Natural killer cell (primary cell): ENCODE measurements at regions not wholly inside any gene's neighbourhood (a gene's known extent, or its start where the extent isn't known, plus 50 kb on each side); places are given as distances from the start of the nearest gene placed in this dataset.
"Not testable (repeated sequence)": the region's sequence is repeated elsewhere in the genome, so short reads cannot be mapped to it uniquely, and the experiment has no call there.

Source experiments
- ATAC-seq, 3 donors: fragments of 150-1000 bp in 2 of 3; fragments of 200-7000 bp in 1 of 3; cut with Tn5 transposase; 1 replicate in 1 of 3; 2 replicates in 2 of 3; pipeline ENCODE4 v1.10.0; 2021; ENCODE audit warnings: mild to moderate bottlenecking in 2 of 3, moderate library complexity in 2 of 3
- DNase-seq, 2 donors: peaks; one replicate each; pipeline versions ENCODE4 v3.0.0 to v3.0.0-alpha.2; 2013 to 2021; ENCODE audit warnings: mixed read lengths in 1 of 2
- H3K27ac ChIP-seq: one replicate; pipeline ENCODE4 v1.5.1; 2013; ENCODE audit warnings: mild to moderate bottlenecking, low read length
- H3K27me3 ChIP-seq: one replicate; pipeline ENCODE4 v1.6.1; 2013; ENCODE audit warnings: low read length; ENCODE audit not compliant: control insufficient read depth, insufficient read depth
- H3K36me3 ChIP-seq: one replicate; pipeline ENCODE4 v1.6.1; 2013; ENCODE audit warnings: low read length; ENCODE audit not compliant: control insufficient read depth, insufficient read depth
- H3K4me1 ChIP-seq: one replicate; pipeline ENCODE4 v1.6.1; 2013; ENCODE audit warnings: low read length; ENCODE audit not compliant: control insufficient read depth, insufficient read depth
- H3K4me3 ChIP-seq: one replicate; pipeline ENCODE4 v1.5.1; 2013; ENCODE audit warnings: low read length
- H3K9me3 ChIP-seq: one replicate; pipeline ENCODE4 v1.6.1; 2013; ENCODE audit warnings: low read length; ENCODE audit not compliant: control insufficient read depth, insufficient read depth
- H3K27ac Mint-ChIP-seq, 2 donors: one replicate each; pipeline ENCODE4 v1.8.0; 2022; ENCODE audit warnings: mild to moderate bottlenecking in 2 of 2, mixed read lengths in 2 of 2, moderate library complexity in 1 of 2
- H3K27me3 Mint-ChIP-seq, 2 donors: one replicate each; pipeline ENCODE4 v1.8.0; 2022; ENCODE audit warnings: low read depth in 2 of 2, mixed read lengths in 2 of 2
- H3K36me3 Mint-ChIP-seq: one replicate; pipeline ENCODE4 v1.8.0; 2022; ENCODE audit warnings: mixed read lengths
- H3K4me1 Mint-ChIP-seq, 2 donors: one replicate each; pipeline ENCODE4 v1.8.0; 2022; ENCODE audit warnings: mixed read lengths in 2 of 2
- H3K4me3 Mint-ChIP-seq: one replicate; pipeline ENCODE4 v1.8.0; 2022; ENCODE audit warnings: mild to moderate bottlenecking, moderate library complexity, mixed read lengths
- H3K9me3 Mint-ChIP-seq, 2 donors: one replicate each; pipeline ENCODE4 v1.8.0; 2022; ENCODE audit warnings: mixed read lengths in 2 of 2
- WGBS: methylation state at CpG from one replicate; pipeline ENCODE4 v1.1.7; 2013; ENCODE audit warnings: missing lambda C conversion rate; ENCODE audit not compliant: insufficient coverage; 5-methylcytosine and 5-hydroxymethylcytosine counted together
- intact Hi-C: fragments of 100-400 bp; cut with micrococcal nuclease; formaldehyde crosslinking; loops from one replicate; pipeline ENCODE4 v1.14.2; 2022
- TF ChIP-seq, protein P1 (sequence below): fragments of 200-600 bp; IDR thresholded peaks from one replicate; pipeline ENCODE4 v1.8.0; 2022; ENCODE audit warnings: antibody characterized with exemption

DNA sequence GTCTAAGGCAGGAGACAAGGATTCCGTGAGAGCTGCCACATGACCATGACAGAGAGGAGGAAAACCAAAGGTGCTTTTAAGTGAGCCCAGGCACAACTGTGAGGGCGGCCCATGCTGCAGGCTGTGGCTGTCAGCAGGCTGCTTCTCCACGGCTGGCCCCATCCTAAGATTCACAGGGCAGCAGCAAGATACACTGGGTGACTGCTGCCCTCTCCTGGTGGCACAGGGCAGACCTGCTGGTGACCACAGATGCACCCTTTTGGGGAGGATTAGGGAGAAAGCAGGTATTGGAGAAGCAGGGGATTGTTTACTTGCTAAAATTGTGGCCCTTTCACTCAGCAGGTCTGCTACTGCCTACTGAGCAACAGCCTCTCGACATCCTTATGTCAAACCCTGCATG lies 125.4 kb upstream of the ALDH3B2 start:
- H3K27ac ChIP-seq, intact Hi-C loops, DNase-seq, H3K9me3 ChIP-seq, H3K36me3 Mint-ChIP-seq, H3K4me3 ChIP-seq, H3K36me3 ChIP-seq, H3K4me1 Mint-ChIP-seq, H3K27ac Mint-ChIP-seq, H3K4me3 Mint-ChIP-seq, H3K4me1 ChIP-seq, ATAC-seq, H3K9me3 Mint-ChIP-seq, H3K27me3 Mint-ChIP-seq, H3K27me3 ChIP-seq: not testable (repeated sequence)
- TF ChIP-seq, protein P1, sequence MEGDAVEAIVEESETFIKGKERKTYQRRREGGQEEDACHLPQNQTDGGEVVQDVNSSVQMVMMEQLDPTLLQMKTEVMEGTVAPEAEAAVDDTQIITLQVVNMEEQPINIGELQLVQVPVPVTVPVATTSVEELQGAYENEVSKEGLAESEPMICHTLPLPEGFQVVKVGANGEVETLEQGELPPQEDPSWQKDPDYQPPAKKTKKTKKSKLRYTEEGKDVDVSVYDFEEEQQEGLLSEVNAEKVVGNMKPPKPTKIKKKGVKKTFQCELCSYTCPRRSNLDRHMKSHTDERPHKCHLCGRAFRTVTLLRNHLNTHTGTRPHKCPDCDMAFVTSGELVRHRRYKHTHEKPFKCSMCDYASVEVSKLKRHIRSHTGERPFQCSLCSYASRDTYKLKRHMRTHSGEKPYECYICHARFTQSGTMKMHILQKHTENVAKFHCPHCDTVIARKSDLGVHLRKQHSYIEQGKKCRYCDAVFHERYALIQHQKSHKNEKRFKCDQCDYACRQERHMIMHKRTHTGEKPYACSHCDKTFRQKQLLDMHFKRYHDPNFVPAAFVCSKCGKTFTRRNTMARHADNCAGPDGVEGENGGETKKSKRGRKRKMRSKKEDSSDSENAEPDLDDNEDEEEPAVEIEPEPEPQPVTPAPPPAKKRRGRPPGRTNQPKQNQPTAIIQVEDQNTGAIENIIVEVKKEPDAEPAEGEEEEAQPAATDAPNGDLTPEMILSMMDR, result peak; percentile 27
- 49% methylated on average over 2 of the region's 4 CpGs for WGBS

DNA sequence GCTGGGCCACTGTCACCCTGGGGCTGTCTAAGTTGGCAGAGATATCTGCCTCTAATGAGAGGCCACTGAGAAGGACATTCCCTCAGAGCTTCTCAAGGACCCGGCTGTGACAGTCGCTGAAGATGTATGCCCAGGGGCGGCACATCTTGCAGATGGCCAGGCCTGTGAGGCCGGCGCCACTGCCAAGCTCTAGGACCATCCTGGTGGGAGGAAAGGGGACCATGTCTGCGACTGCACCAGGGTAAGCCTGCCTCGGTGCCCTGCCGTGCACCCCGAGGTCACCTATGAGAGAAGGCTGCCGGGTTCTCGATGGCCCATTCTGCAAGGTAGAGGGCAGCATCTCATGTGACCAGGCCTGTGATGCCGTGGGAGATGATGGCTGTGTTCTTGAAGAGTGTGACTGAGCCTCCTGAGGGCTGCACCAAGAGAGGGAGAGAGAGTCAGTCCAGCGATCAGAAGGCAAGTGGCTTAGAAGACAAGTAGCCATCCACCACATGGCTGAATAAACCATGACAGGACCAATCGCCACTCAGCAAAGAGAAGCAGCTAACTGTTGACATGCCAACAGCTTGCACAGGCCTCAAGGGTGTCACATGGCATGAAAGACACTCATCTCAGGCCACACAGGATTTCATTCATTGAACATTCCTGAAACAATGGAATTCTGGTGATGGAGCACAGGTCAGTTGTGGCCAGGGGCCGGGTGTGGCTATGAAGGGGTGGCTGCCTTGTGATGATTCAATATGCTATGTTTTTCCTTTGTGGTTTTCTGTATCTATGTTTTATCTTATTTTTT lies 123.5 kb upstream of the ALDH3B2 start:
- H3K4me1 Mint-ChIP-seq, H3K9me3 Mint-ChIP-seq, DNase-seq, H3K9me3 ChIP-seq, H3K27ac ChIP-seq, ATAC-seq, H3K36me3 ChIP-seq, H3K36me3 Mint-ChIP-seq, H3K4me3 Mint-ChIP-seq, H3K27me3 Mint-ChIP-seq, H3K27me3 ChIP-seq, intact Hi-C loops, H3K4me1 ChIP-seq, H3K27ac Mint-ChIP-seq, H3K4me3 ChIP-seq: not testable (repeated sequence)
- 86% methylated on average over 14 of the region's 15 CpGs for WGBS

DNA sequence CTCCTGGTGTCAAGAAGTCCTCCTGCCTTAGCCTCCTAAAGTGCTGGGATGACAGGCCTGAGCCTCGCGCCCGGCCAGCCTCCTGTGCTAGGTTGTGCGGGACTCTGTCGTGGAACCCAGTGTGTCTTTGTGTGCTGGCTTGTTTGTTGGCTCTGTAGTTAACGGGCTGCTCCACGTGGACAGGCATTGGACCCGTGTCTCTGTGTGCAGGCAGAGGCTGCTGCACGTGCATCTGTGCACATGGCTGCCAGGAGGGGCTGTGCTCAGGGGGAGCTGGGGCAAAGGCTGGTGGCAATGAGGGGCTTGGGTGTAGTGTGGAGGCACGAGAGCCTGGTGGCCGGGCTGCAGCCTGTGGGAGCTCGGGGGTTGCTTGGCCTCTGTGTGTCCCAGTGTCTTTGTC lies 121.3 kb upstream of the ALDH3B2 start:
- 92% methylated on average over 12 of the region's 12 CpGs for WGBS
- Mint-ChIP-seq H3K27ac (no peak overlapping the region), H3K9me3 (no peaks in the 10 kb centered on the region), H3K4me3 (no peak overlapping the region), H3K36me3 (no peaks in the 10 kb centered on the region), H3K27me3 (no peaks in the 10 kb centered on the region), H3K4me1 (peaks cover 5 to 18% of the 10 kb centered on the region in 2 donors)
- DNase-seq (no peak), ATAC-seq (no peak)
- no peak overlapping the region for H3K27ac ChIP-seq
- no peaks in the 10 kb centered on the region for H3K36me3 ChIP-seq
- no peak overlapping the region for H3K4me3 ChIP-seq
- H3K9me3 ChIP-seq, result no peaks in the 10 kb centered on the region
- H3K4me1 ChIP-seq, result peaks cover 3% of the 10 kb centered on the region
- H3K27me3 ChIP-seq, result no peaks in the 10 kb centered on the region
- intact Hi-C loops, result no loop called here
- TF ChIP-seq, protein P1, result no peak

DNA sequence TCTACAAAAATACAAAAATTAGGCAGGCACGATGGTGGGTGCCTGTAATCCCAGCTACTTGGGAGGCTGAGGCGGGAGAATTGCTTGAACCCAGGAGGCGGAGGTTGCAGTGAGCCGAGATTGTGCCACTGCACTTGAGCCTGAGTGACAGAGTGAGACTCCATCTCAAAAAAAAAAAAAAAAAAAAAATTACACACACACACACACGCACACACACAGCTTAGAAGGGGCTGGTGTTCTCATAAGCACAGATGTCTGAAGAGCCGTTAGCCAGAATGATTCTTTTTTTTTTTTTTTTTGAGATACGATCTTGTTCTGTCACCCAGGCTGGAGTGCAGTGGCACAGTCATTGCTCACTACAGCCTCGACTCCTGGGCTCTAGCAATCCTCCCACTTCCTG lies 119.3 kb upstream of the ALDH3B2 start:
- H3K36me3 Mint-ChIP-seq, H3K36me3 ChIP-seq, H3K4me3 Mint-ChIP-seq, H3K27ac ChIP-seq, H3K27me3 Mint-ChIP-seq, H3K27me3 ChIP-seq, H3K9me3 ChIP-seq, H3K4me3 ChIP-seq, DNase-seq, H3K9me3 Mint-ChIP-seq, H3K27ac Mint-ChIP-seq, H3K4me1 ChIP-seq, ATAC-seq, intact Hi-C loops: not testable (repeated sequence)
- H3K4me1 Mint-ChIP-seq, result peaks cover 5 to 18% of the 10 kb centered on the region in 2 donors
- 71% methylated on average over 4 of the region's 8 CpGs for WGBS
